Endothelial cell of umbilical vein (primary cell): ENCODE measurements at regions not wholly inside any gene's neighbourhood (a gene's known extent, or its start where the extent isn't known, plus 50 kb on each side); places are given as distances from the start of the nearest gene placed in this dataset.

Experiments used
- BruUV-seq: library from RNA; stranded (reverse); fragments of 400-500 nt; replicated peaks from 2 replicates; lab custom pipeline; 2021; lab: Mats Ljungman, UMichigan
- CTCF ChIA-PET: fragments of 300-600, 350-600 bp; sonication (Branson Sonifier 250); formaldehyde crosslinking; loops from one replicate; lab custom pipeline; 2021; ENCODE audit warnings: antibody characterized with exemption, inconsistent platforms; lab: Charles Lee
- POLR2A ChIA-PET: fragments of 300-600, 350-600 bp; sonication (Branson Sonifier 250); formaldehyde crosslinking; loops from one replicate; lab custom pipeline; 2021; ENCODE audit warnings: antibody characterized with exemption, inconsistent platforms; lab: Charles Lee
- DNase-seq: peaks from one replicate; pipeline ENCODE4 v3.0.0-alpha.2; 2011; ENCODE audit warnings: low read depth, low spot score
- FAIRE-seq: peaks from 2 replicates; lab custom pipeline; 2011; peaks lifted over from hg19 to GRCh38; lab: Jason Lieb, UNC
- H2AFZ ChIP-seq: 2 replicates; pipeline ENCODE4 v1.6.0; 2012; ENCODE audit warnings: low read depth, low read length, control low read depth, inconsistent platforms
- H3K27ac ChIP-seq: 2 replicates; pipeline ENCODE4 v1.5.1; 2011; ENCODE audit warnings: low read depth, mild to moderate bottlenecking, control low read depth, low read length, moderate library complexity; ENCODE audit not compliant: insufficient read depth
- H3K27me3 ChIP-seq, 2 experiments: 2 replicates each; pipeline versions ENCODE4 v1.6.0 to v1.6.1; 2011; ENCODE audit warnings: low read length in 2 of 2, mixed read lengths in 1 of 2; ENCODE audit not compliant: control insufficient read depth in 2 of 2, insufficient read depth in 2 of 2
- H3K36me3 ChIP-seq, 2 experiments: 2 replicates in 1 of 2; 3 replicates in 1 of 2; pipeline ENCODE4 v1.5.1; 2011; ENCODE audit warnings: low read length in 2 of 2, mild to moderate bottlenecking in 1 of 2, moderate library complexity in 1 of 2; ENCODE audit not compliant: control insufficient read depth in 2 of 2, insufficient read depth in 2 of 2; ENCODE audit errors: extremely low read depth in 1 of 2
- H3K4me1 ChIP-seq: 3 replicates; pipeline ENCODE4 v1.5.1; 2011; ENCODE audit warnings: mild to moderate bottlenecking, low read length; ENCODE audit not compliant: control insufficient read depth, insufficient read depth; ENCODE audit errors: extremely low read depth
- H3K4me2 ChIP-seq: 2 replicates; pipeline ENCODE4 v1.6.1; 2011; ENCODE audit warnings: low read length, control low read depth, mixed read lengths; ENCODE audit not compliant: insufficient read depth
- H3K4me3 ChIP-seq, 3 experiments: fragments of 200-600 bp in 1 of 3; sonication (generic), shearing (Covaris generic) in 1 of 3; replicated peaks in 1 of 3; 2 replicates each; pipeline ENCODE4 v1.5.1; 2011 to 2016; ENCODE audit warnings: control low read depth in 3 of 3, low read length in 3 of 3, mild to moderate bottlenecking in 2 of 3, inconsistent platforms in 1 of 3, low read depth in 1 of 3, moderate library complexity in 1 of 3; ENCODE audit not compliant: insufficient read depth in 1 of 3
- H3K79me2 ChIP-seq: 2 replicates; pipeline ENCODE4 v1.6.0; 2012; ENCODE audit warnings: low read length, inconsistent platforms; ENCODE audit not compliant: control insufficient read depth, insufficient read depth
- H3K9ac ChIP-seq: replicated peaks from 2 replicates; pipeline ENCODE3; 2011; ENCODE audit warnings: low read length, control low read depth; ENCODE audit not compliant: insufficient read depth; ENCODE audit errors: extremely low read depth
- H3K9me1 ChIP-seq: replicated peaks from 3 replicates; pipeline ENCODE4 v1.6.0; 2011; ENCODE audit warnings: mild to moderate bottlenecking, low read length; ENCODE audit not compliant: control insufficient read depth, insufficient read depth; ENCODE audit errors: extremely low read depth
- H3K9me3 ChIP-seq: replicated peaks from 2 replicates; pipeline ENCODE4 v1.5.1; 2012; ENCODE audit warnings: low read length, inconsistent platforms; ENCODE audit not compliant: control insufficient read depth, insufficient read depth
- H4K20me1 ChIP-seq: replicated peaks from 2 replicates; pipeline ENCODE3; 2011; ENCODE audit warnings: mild to moderate bottlenecking, low read length; ENCODE audit not compliant: control insufficient read depth, insufficient read depth; ENCODE audit errors: extremely low read depth
- CTCF ChIP-seq, 2 donors: IDR thresholded peaks; 1 replicate in 1 of 2; 2 replicates in 1 of 2; pipeline ENCODE4 v1.5.1; 2011; ENCODE audit warnings: low read length in 2 of 2, mild to moderate bottlenecking in 2 of 2, moderate library complexity in 2 of 2, control low read depth in 1 of 2, inconsistent platforms in 1 of 2, low read depth in 1 of 2; ENCODE audit not compliant: insufficient read depth in 1 of 2; ENCODE audit errors: extremely low read depth in 1 of 2
- EZH2 ChIP-seq: IDR thresholded peaks from 2 replicates; pipeline ENCODE4 v1.6.1; 2012; ENCODE audit warnings: borderline replicate concordance, low read depth, mild to moderate bottlenecking, moderate library complexity, low read length, inconsistent platforms; ENCODE audit not compliant: severe bottlenecking
- FOS ChIP-seq: IDR thresholded peaks from 2 replicates; pipeline ENCODE4 v1.6.1; 2011; ENCODE audit warnings: mild to moderate bottlenecking, low read length, moderate library complexity, borderline replicate concordance; ENCODE audit not compliant: insufficient read depth
- GATA2 ChIP-seq: IDR thresholded peaks from 2 replicates; pipeline ENCODE4 v1.7.0; 2011; ENCODE audit warnings: low read depth, mild to moderate bottlenecking, moderate library complexity, mixed read lengths, low read length; ENCODE audit not compliant: insufficient read length, insufficient read depth
- JUN ChIP-seq: IDR thresholded peaks from 2 replicates; pipeline ENCODE4 v1.6.1; 2011; ENCODE audit warnings: borderline replicate concordance, low read depth; ENCODE audit not compliant: insufficient read length, insufficient read depth
- MAX ChIP-seq: IDR thresholded peaks from 2 replicates; pipeline ENCODE4 v1.6.1; 2011; ENCODE audit not compliant: insufficient read depth, insufficient read length
- MYC ChIP-seq: IDR thresholded peaks from one replicate; pipeline ENCODE4 v1.6.1; 2011; ENCODE audit warnings: mild to moderate bottlenecking, low read depth, low read length
- POLR2A ChIP-seq: IDR thresholded peaks from 2 replicates; pipeline ENCODE4 v1.6.1; 2012; ENCODE audit warnings: low read depth, mild to moderate bottlenecking, control low read depth, low read length
- POLR2AphosphoS5 ChIP-seq: IDR thresholded peaks from 2 replicates; pipeline ENCODE4 v1.6.1; 2012; ENCODE audit warnings: low read depth, mild to moderate bottlenecking, control low read depth, low read length, moderate library complexity; ENCODE audit not compliant: insufficient read depth
- dilution Hi-C: fragments of 300-500 bp; cut with MboI; formaldehyde crosslinking; loops from one replicate; pipeline ENCODE4 v1.15.0; 2019; ENCODE audit warnings: low sequenced_read_pairs; ENCODE audit not compliant: extremely low pct_ligation_motif_present
- intact Hi-C: fragments of 100-400 bp; cut with micrococcal nuclease; formaldehyde crosslinking; loops from one replicate; pipeline ENCODE4 v1.10.0; 2022

GRCh38 chr12:124240493-124240892 is 54.4 kb upstream of the RFLNA start:
- dilution Hi-C loops = no loop called here
- Histone ChIP-seq H3K4me1 (peaks cover 20% of the 10 kb centered on the region), H2AFZ (peak overlapping the region; percentile 58), H3K9me1 (no peaks in the 10 kb centered on the region), H3K9ac (no peak overlapping the region), H3K36me3 (no peaks in the 10 kb centered on the region), H3K9me3 (no peaks in the 10 kb centered on the region), H4K20me1 (no peaks in the 10 kb centered on the region), H3K79me2 (no peaks in the 10 kb centered on the region), H3K27me3 (no peaks in the 10 kb centered on the region), H3K27ac (no peak overlapping the region), H3K4me3 (no peak overlapping the region), H3K4me2 (no peak overlapping the region)
- FAIRE-seq = no peak
- DNase-seq = peak; percentile 9
- TF ChIP-seq JUN (no peak), POLR2AphosphoS5 (no peak), FOS (no peak), POLR2A (no peak), MAX (no peak), GATA2 (no peak), EZH2 (no peak), CTCF (IDR thresholded peaks at IDR 0.05; ENCODE audit: extremely low read depth in 1 of 2, insufficient read depth in 1 of 2, low read depth in 1 of 2, low read length in 2 of 2) (no peak), MYC (no peak)
- BruUV-seq = no TSS peak
- intact Hi-C loops = no loop called here
- CTCF ChIA-PET = no interaction called here
- POLR2A ChIA-PET = interaction anchor here (0.5 kb wide), 1 partner anchor 301 kb away, joined by 3 read pairs; no protein-coding TSS in a partner anchor
